BJ (cell line): ENCODE measurements at regions not wholly inside any gene's neighbourhood (a gene's known extent, or its start where the extent isn't known, plus 50 kb on each side); places are given as distances from the start of the nearest gene placed in this dataset.

Experiments used
- CTCF ChIA-PET: fragments of 350-600 bp; formaldehyde crosslinking; extraction: SDS; loops from one replicate; lab custom pipeline; 2021; ENCODE audit warnings: antibody characterized with exemption, inconsistent platforms; lab: Yijun Ruan, JAX
- POLR2A ChIA-PET: fragments of 300-600 bp; sonication (Branson Sonifier 250); formaldehyde crosslinking; extraction: SDS; loops from one replicate; lab custom pipeline; 2021; ENCODE audit warnings: antibody characterized with exemption; lab: Charles Lee
- DNase-seq: peaks from one replicate; pipeline ENCODE4 v3.0.0-alpha.2; 2011; ENCODE audit warnings: low read depth
- H3K27me3 ChIP-seq: 2 replicates; pipeline ENCODE4 v1.6.0; 2011; ENCODE audit warnings: low read length; ENCODE audit not compliant: control insufficient read depth, insufficient read depth
- H3K36me3 ChIP-seq: 2 replicates; pipeline ENCODE4 v1.5.1; 2011; ENCODE audit warnings: low read length; ENCODE audit not compliant: control insufficient read depth, insufficient read depth
- H3K4me3 ChIP-seq: 2 replicates; pipeline ENCODE4 v1.5.1; 2011; ENCODE audit warnings: low read depth, mild to moderate bottlenecking, control low read depth, low read length
- CTCF ChIP-seq: IDR thresholded peaks from 2 replicates; pipeline ENCODE4 v1.5.1; 2011; ENCODE audit warnings: low read depth, mild to moderate bottlenecking, control low read depth, inconsistent platforms, low read length, moderate library complexity; ENCODE audit not compliant: insufficient read depth

GRCh38 chr6:101241442-101241841 is 152.1 kb upstream of the GRIK2 start:
- H3K36me3 ChIP-seq = no peaks in the 10 kb centered on the region
- ChIA-PET POLR2A (no interaction called here), CTCF (interaction anchor here (0.8 to 1.1 kb wide), 2 partner anchors 13 to 127 kb away, joined by 3 read pairs; no protein-coding TSS in a partner anchor)

GRCh38 chr6:101249470-101249869 is 144.0 kb upstream of the GRIK2 start:
- Histone ChIP-seq H3K27me3 (no peaks in the 10 kb centered on the region), H3K36me3 (no peaks in the 10 kb centered on the region), H3K4me3 (no peak overlapping the region)
- CTCF ChIA-PET = no interaction called here
- TF ChIP-seq CTCF = no peak
- no peak for DNase-seq
- POLR2A ChIA-PET = no interaction called here

More at GRCh38 chr6:101241442-101241841, 152.1 kb upstream of the GRIK2 start:
- no peak for TF ChIP-seq CTCF
- no peak for DNase-seq
- H3K4me3 ChIP-seq = no peak overlapping the region
- no peaks in the 10 kb centered on the region for H3K27me3 ChIP-seq

- Histone ChIP-seq H3K4me3 (no peak overlapping the region), H3K27me3 (no peaks in the 10 kb centered on the region), H3K36me3 (no peaks in the 10 kb centered on the region)
- DNase-seq = no peak
- POLR2A ChIA-PET = no interaction called here
- CTCF ChIA-PET = no interaction called here
- TF ChIP-seq CTCF = no peak
Measured at GRCh38 chr6:101257163-101257562, 136.3 kb upstream of the GRIK2 start.

- DNase-seq = no peak
- Histone ChIP-seq H3K27me3 (no peaks in the 10 kb centered on the region), H3K36me3 (no peaks in the 10 kb centered on the region), H3K4me3 (no peak overlapping the region)
- CTCF ChIA-PET = interaction anchor here (0.8 kb wide), 1 partner anchor 22 kb away, joined by 3 read pairs; no protein-coding TSS in a partner anchor
- no peak for TF ChIP-seq CTCF
- POLR2A ChIA-PET = no interaction called here
Measured at GRCh38 chr6:101259505-101259904, 134.0 kb upstream of the GRIK2 start.

- Histone ChIP-seq H3K4me3 (no peak overlapping the region), H3K27me3 (no peaks in the 10 kb centered on the region), H3K36me3 (no peaks in the 10 kb centered on the region)
- ChIA-PET POLR2A (no interaction called here), CTCF (interaction anchor here (1.8 kb wide), 1 partner anchor 13 kb away, joined by 6 read pairs; no protein-coding TSS in a partner anchor)
- no peak for TF ChIP-seq CTCF
- no peak for DNase-seq
Measured at GRCh38 chr6:101263596-101263995, 129.9 kb upstream of the GRIK2 start.
